ENCODE measurements at regions not wholly inside any gene's neighbourhood (a gene's known extent, or its start where the extent isn't known, plus 50 kb on each side); places are given as distances from the start of the nearest gene placed in this dataset.

GRCh38 chr18:47683774-47684173 lies 246.7 kb downstream of the SMAD2 start:
- TF ChIP-seq MXD4 (CRISPR knock-in tag; IDR thresholded peaks at IDR 0.05) (no peak), ZMYM3 (CRISPR knock-in tag; IDR thresholded peaks at IDR 0.05) (no peak), NRL (CRISPR knock-in tag; IDR thresholded peaks at IDR 0.05; ENCODE audit: borderline replicate concordance) (no peak), CENPBD1 (CRISPR knock-in tag; IDR thresholded peaks at IDR 0.05; ENCODE audit: borderline replicate concordance, low read depth) (no peak), ZNF274 (CRISPR knock-in tag; IDR thresholded peaks at IDR 0.05) (no peak), ARNT (IDR thresholded peaks at IDR 0.05) (no peak), ZNF280B (CRISPR knock-in tag; IDR thresholded peaks at IDR 0.05; ENCODE audit: borderline replicate concordance) (no peak), ZSCAN30 (CRISPR knock-in tag; IDR thresholded peaks at IDR 0.05) (no peak), ZNF264 (CRISPR knock-in tag; IDR thresholded peaks at IDR 0.05) (no peak), ZNF614 (CRISPR knock-in tag; IDR thresholded peaks at IDR 0.05; ENCODE audit: borderline replicate concordance) (no peak), TBX3 (IDR thresholded peaks at IDR 0.05; ENCODE audit: borderline replicate concordance) (no peak), ZNF562 (CRISPR knock-in tag; IDR thresholded peaks at IDR 0.05; ENCODE audit: borderline replicate concordance) (no peak), TSC22D2 (CRISPR knock-in tag; IDR thresholded peaks at IDR 0.05; ENCODE audit: borderline replicate concordance) (no peak), PHB2 (IDR thresholded peaks at IDR 0.05; ENCODE audit: partially characterized antibody) (no peak), NFE2 (CRISPR knock-in tag; IDR thresholded peaks at IDR 0.05) (no peak), KLF16 (CRISPR knock-in tag; IDR thresholded peaks at IDR 0.05) (no peak), HMGXB4 (CRISPR knock-in tag; IDR thresholded peaks at IDR 0.05; ENCODE audit: borderline replicate concordance in 1 of 2, low read depth in 1 of 2) (no peak), SNAPC2 (CRISPR knock-in tag; IDR thresholded peaks at IDR 0.05) (no peak), ZNF451 (CRISPR knock-in tag; IDR thresholded peaks at IDR 0.05) (no peak), MYPOP (CRISPR knock-in tag; IDR thresholded peaks at IDR 0.05) (no peak)
- Histone ChIP-seq H3K9me3 (ENCODE audit: low read length) (no peaks in the 10 kb centered on the region), H3K79me2 (ENCODE audit: insufficient read depth, low read length) (no peaks in the 10 kb centered on the region), H3K36me3 (replicated peaks in 1 of 2; ENCODE audit: control insufficient read depth in 1 of 2, insufficient read depth in 2 of 2, low read length in 2 of 2) (no peaks in the 10 kb centered on the region), H3K4me1 (ENCODE audit: insufficient read depth, low read length) (no peaks in the 10 kb centered on the region), H4K20me1 (ENCODE audit: insufficient read depth, low read length) (no peaks in the 10 kb centered on the region), H3K27me3 (ENCODE audit: control insufficient read depth in 1 of 2, insufficient read depth in 2 of 2, low read length in 2 of 2) (no peaks in the 10 kb centered on the region; a peak in 2 of 5 replicates), H3K4me2 (ENCODE audit: low read depth, low read length) (no peak overlapping the region), H3K27ac (ENCODE audit: extremely low read length, insufficient read depth, low read length) (no peak overlapping the region), H3K4me3 (replicated peaks in 1 of 3; ENCODE audit: insufficient read depth in 1 of 3, low read depth in 2 of 3, low read length in 3 of 3) (no peak overlapping the region), H3K9ac (ENCODE audit: insufficient read depth, low read depth, low read length) (no peak overlapping the region), H2AFZ (ENCODE audit: low read length) (no peak overlapping the region)
- ATAC-seq = no peak
- POLR2A ChIA-PET = no interaction called here
- FAIRE-seq = no peak
- no TSS peak for BruUV-seq (replicated peaks)
- in situ Hi-C loops (cut with HindIII; ENCODE audit: extremely low pct_ligation_motif_present, low pct_unique_long_range_greater_than_20kb) = no loop called here
- CTCF ChIA-PET (ENCODE audit: low intra/inter-chr PET ratio, low total read pairs) = no interaction called here
- no peak for DNase-seq (ENCODE audit: low spot score)
- intact Hi-C loops (cut with micrococcal nuclease; ENCODE audit: unreplicated experiment) = no loop called here
